GM21367 (cell line): ENCODE measurements at regions not wholly inside any gene's neighbourhood (a gene's known extent, or its start where the extent isn't known, plus 50 kb on each side); places are given as distances from the start of the nearest gene placed in this dataset.
"Not testable (repeated sequence)": the region's sequence is repeated elsewhere in the genome, so short reads cannot be mapped to it uniquely, and the experiment has no call there.

Source experiments
- ATAC-seq: cut with Tn5 transposase; IDR thresholded peaks from one replicate; pipeline ENCODE4 v1.9.1; 2021; ENCODE audit not compliant: unreplicated experiment

GRCh38 chr5:74462356-74462755 is 178.2 kb downstream of the ENC1 start:
- no peak for ATAC-seq

- no peak for ATAC-seq
These were observed 179.3 kb downstream of the ENC1 start for GRCh38 chr5:74461251-74461650.

- ATAC-seq, result no peak
These were observed 179.8 kb downstream of the ENC1 start for GRCh38 chr5:74460694-74461093.

GRCh38 chr5:74459984-74460383 is 180.5 kb downstream of the ENC1 start:
- ATAC-seq, result no peak

GRCh38 chr5:74457876-74458275 is 182.7 kb downstream of the ENC1 start:
- no peak for ATAC-seq

GRCh38 chr5:74454263-74455030 is 186.1 kb downstream of the ENC1 start:
- ATAC-seq, result no peak

- ATAC-seq, result no peak
These were observed 187.7 kb downstream of the ENC1 start for GRCh38 chr5:74452856-74453255.

GRCh38 chr5:74450095-74450494 is 190.4 kb downstream of the ENC1 start:
- no peak for ATAC-seq

GRCh38 chr5:74446725-74447241 is 193.7 kb downstream of the ENC1 start:
- ATAC-seq, result no peak

GRCh38 chr5:74442466-74442865 is 198.1 kb downstream of the ENC1 start:
- ATAC-seq, result no peak

- no peak for ATAC-seq
These were observed 198.9 kb downstream of the ENC1 start for GRCh38 chr5:74441616-74442015.

- no peak for ATAC-seq
These were observed 200.2 kb downstream of the ENC1 start for GRCh38 chr5:74440341-74440740.

GRCh38 chr5:74437870-74438269 is 202.7 kb downstream of the ENC1 start:
- not testable (repeated sequence) for ATAC-seq

GRCh38 chr5:74433896-74434829 is 206.4 kb downstream of the ENC1 start:
- no peak for ATAC-seq

- ATAC-seq, result peak; percentile 58
These were observed 207.2 kb downstream of the ENC1 start for GRCh38 chr5:74433255-74433895.

- ATAC-seq, result no peak
These were observed 207.8 kb downstream of the ENC1 start for GRCh38 chr5:74432721-74433120.

- ATAC-seq, result no peak
These were observed 208.3 kb downstream of the ENC1 start for GRCh38 chr5:74432216-74432615.

GRCh38 chr5:74431290-74431669 is 209.2 kb downstream of the ENC1 start:
- ATAC-seq, result no peak

- ATAC-seq, result no peak
These were observed 209.8 kb downstream of the ENC1 start for GRCh38 chr5:74430631-74431289.

GRCh38 chr5:74429495-74429894 is 211.0 kb downstream of the ENC1 start:
- ATAC-seq, result no peak

- ATAC-seq, result no peak
These were observed 211.7 kb downstream of the ENC1 start for GRCh38 chr5:74428876-74429275.
